ENCODE measurements at regions not wholly inside any gene's neighbourhood (a gene's known extent, or its start where the extent isn't known, plus 50 kb on each side); places are given as distances from the start of the nearest gene placed in this dataset.

DNA sequence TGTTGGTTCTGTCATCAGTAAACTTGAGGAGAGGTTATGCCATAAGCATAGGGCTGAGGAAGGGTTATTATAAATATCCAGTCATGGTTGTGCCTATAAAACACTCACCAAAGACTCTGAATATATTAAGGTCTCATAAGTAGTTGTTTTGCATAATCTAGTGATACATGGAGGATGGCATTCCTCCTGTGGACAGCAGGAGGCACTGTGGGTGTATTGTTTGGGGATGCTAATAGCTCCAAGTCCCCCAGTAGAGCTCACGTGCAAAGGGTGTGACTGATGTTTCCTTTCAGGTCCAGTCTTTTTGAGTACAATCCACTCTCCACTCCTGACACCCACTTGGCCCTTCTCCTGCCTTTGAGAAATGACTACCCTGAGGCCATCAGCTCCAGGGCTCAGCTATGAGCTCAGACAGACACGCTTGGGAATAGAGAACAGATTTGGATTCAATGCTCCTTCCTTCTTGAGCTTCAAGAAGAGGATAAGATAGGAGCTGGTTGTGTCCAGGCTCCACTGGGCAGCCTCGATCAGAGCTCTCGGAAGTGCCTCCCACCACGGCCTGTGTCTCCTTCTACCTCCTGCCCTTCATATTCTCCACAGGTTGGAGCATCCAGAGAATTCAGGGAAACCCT lies 85.2 kb upstream of the IGLL5 start:
- DNase-seq (ENCODE audit: low read depth in 2 of 2): no peak

DNA sequence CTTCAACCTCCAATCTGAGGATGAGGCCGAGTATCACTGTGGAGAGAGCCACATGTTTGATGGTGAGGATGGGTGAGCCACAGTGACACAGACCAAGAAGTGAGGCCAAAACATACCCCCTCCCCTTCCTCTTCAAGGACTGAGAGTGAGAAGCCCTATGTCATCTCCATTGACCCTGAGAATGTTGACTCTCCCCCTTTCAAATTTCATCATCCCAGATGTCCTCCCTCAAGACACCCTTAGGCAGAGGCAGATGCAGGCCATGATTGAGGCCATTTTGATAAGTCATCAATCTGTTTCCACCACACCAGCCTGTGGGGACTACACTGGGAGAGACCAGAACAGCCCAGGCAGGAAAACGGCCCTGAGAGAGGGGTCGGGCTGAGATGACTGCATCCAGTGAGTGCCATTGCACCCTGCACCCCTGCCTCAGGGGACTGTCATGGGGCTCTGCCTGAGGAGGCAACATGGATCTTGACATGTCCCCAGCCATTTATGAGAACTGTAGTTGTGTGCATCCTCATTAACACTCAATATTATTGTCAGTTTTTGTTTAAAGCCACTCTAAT lies 84.2 kb upstream of the IGLL5 start:
- DNase-seq (ENCODE audit: low read depth in 2 of 2): no peak

DNA sequence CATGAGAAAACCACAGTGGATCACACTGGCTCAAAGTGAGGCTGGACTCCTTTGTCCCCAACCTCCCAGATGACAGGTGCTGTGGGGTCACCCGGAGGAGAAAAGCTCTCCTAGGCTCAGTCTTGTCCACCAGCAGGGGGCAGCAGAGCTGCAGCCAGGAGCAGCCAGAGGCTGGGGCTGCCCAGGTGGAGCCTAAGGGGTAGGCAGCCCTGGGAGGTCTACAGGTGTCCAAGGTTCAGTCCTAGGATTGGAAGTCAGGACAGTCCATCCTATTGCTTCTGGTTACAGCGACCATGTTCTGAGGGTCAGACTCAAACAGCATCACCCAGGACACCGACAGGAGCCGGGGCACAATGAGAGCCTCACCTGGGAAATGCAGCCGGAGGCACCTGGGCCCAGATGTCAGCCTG lies 77.6 kb upstream of the IGLL5 start:
- DNase-seq (ENCODE audit: low read depth in 2 of 2): peak in 1 of 2 donors; percentile 21

DNA sequence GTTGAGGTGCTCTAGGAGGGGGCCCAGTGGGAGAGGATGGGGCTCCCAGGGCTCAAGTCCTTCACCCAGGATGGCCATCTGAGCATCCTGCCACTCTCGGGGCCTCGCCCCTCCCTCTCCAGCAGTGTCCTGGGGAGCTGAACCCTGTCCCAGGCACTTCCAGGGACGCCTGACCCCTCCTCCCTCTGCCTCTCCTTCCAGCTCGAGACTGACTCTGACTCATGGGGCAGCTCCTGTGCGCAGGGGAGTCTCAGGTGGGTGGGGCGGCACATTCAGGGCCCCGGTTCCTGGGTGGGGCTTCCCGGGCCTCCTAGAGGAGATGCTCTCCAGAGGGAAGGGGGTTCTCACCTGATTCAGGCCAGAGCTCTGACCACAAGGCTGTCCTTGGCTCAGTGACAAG lies 77.1 kb upstream of the IGLL5 start:
- no peak for DNase-seq (ENCODE audit: low read depth in 2 of 2)

DNA sequence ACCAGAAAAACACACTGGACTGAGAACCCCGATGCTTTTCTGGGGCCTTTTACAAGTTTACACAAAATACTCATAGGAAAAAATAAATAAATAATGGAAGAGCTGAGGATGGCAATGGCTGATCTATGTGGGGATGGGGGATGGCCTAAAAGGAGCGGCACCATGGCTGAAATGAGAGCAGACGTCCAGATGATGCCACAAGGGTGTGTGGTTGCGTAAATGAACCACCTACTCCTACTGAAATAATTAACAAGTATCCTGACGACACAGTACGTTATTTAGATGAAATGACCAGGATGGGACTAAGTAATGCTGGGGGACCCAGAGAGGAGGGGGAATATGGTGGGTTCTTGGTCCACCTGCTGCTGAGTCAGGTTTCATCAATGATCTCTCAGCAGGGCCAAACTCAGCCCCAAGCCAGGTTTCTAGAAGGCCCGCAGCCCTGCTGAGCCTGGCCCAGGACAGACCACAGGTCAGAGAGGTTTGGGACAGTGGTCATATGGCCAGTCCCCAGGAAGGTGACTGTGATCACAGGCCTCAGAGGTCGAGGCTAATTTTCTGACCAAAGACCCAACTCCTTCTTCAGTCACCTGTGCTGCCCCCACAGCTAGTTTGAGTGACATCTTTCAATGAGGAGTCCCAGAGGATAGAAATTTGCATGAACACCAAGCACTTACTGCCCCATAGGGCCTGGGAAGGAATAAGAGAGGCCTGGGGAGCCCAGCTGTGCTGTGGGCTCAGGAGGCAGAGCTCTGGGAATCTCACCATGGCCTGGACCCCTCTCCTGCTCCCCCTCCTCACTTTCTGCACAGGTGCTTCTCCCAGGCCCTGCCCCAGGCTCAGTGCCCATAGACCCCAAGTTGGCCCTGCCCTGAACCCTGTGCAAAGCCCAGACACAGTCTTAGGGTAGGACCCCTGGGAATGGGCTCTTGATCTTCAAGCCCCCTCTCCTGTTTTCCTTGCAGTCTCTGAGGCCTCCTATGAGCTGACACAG lies 76.3 kb upstream of the IGLL5 start:
- DNase-seq (ENCODE audit: low read depth in 2 of 2): no peak

DNA sequence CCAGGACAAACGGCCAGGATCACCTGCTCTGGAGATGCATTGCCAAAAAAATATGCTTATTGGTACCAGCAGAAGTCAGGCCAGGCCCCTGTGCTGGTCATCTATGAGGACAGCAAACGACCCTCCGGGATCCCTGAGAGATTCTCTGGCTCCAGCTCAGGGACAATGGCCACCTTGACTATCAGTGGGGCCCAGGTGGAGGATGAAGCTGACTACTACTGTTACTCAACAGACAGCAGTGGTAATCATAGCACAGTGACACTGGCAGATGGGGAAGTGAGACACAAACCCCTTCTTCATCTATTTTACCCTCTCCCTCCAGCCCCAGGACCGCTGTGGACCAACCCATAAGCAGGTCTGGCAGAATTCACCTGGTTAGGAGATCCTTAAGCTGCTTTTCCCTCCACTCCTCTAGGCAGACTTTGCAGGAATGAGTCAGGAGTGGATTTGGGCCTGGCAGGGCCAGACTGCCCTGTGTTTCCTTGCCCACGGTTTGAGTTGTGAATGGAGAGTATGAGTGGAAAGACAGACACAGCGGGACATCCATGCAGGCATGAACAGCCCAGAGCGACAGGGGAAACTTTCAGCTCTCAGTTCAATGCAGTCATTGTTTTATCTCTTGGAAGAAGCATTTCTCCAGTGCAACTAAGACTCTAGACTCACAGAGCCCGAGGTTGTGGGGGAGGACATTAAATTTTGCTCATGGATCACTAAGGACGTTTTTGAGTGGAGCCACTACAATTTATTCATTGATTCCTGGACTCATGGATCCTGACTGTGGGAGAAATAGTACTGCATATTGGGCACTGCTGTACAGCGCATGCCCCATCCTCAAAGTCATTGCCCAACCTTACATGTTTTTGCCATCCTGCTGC lies 75.3 kb upstream of the IGLL5 start:
- no peak for DNase-seq (ENCODE audit: low read depth in 2 of 2)

DNA sequence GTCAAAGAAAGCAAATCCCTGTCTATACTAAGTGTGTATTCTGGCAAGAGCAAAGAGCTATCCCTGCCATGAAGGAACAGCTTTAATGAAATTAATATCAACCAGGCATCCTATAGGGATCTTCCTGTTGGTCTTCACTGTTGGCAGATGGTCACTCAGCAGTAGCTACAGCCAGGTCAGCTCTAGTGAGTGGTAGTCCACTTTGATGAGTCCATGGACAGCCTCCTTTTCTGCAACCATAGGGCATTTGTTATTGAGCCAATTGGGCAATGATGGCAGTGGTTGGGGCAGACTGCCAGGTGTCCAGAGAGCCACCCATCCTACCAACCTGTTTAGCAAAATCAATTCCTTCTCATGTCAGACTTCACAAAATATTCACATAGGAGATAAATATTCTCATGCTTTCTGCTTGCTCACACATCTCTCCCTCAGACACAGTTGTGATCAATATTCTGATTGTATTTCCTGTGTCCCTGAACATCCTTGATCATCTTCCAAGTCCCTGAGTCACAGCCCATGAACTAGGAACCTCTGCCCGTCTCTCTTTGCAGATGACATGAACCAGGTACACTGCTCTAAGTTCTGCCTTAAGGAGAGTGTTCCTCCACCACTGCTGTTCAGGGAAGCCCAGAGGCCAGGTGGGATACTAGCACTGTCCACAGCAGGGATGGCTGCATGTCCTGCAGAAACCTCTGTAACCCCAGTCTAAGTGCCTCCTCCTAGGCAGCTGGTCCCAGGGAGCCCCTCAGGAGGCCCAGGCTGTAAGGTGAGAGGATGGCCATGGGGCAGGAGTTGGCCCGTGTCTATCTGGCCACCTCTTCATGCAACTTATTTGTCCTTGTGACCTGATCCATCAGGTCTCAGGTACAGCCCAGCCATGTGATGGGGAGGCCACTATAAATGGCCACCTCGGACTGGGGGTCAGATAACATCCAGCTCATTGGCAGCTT lies 74.2 kb upstream of the IGLL5 start:
- no peak for DNase-seq (ENCODE audit: low read depth in 2 of 2)

DNA sequence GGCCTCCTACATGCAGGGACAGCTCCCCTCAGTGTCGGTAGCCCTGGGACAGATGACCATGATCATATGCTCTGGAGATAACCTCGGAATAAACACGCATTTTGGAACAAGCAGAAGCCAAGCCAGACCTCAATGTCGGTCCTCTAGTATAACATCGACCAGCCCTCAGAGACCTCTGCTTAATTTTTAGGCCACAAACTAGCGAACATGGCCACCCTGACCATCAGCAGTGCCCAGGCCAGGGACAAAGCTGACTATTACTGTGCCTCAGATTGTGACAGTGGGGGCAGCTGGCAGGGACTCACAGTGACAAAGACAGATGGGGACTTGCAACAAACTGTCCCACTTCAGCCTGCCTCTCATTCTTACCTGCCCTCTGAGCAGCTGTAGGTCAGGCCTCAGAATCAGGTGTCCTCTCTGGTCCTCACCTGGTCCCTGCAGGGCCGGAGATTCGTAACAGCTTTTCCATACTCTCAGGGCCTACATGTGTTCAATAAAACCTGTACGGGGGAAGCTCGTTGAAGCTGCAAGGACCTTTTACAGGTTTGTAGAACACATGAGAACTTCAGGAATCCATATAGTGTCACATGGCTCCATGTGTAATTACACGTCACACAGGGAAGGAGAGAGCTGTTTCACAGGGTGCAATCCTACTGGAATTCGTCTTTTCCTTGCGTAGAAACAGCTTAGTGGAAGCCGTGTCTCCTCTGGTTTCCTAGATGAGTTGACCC lies 72.8 kb upstream of the IGLL5 start:
- DNase-seq (ENCODE audit: low read depth in 2 of 2): no peak

DNA sequence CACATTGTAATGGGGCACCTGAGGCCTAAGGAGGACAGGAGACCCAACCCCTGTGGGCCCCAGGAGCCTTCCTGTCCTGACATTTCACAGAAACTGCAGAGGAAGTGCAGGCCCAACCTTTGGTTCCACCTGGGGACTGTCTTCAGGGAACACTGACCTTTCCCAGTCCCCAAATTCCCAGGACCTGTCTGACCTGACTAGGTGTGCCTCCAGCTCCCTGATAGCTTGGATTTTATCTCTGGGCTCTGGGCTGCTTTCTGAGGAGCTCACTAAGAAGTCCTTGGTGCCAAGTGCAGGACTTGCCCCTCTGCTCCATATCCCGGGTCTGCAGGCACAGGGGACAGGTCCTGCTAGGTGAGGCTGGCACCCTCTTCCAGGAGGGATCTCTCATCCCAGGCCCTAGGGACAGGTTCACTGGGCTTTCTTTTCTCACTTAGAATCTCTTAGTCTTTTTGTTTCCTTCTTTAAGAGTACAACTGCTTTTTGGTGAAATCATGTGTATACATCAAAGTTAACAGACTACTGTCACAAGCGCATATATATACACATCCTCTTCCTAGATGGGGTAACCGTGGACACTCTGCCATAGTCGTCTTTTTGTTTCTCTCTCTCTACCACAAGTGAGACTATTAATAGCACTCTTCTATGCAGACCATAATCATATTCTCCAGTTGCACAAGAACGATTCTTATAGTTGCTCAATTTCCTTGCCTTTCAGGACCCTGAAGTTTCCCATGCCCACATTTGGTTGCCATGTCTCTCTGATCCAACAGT lies 72.0 kb upstream of the IGLL5 start:
- no peak for DNase-seq (ENCODE audit: low read depth in 2 of 2)

DNA sequence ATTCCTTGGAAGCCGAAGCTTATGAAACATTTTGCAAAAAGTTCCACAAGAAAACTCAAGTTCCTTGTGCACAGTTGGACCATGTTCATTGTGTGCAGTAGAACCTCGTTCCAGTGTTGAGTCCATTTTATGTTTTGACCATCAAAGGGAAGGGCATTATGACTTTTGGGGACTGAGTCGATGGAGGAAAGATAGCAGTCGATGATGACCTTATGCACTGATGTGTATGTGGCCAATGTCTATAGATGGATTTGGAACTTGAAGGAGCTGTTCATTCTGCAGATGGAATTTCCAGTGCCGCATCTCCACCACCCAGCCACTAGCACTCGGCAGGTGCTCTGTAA lies 71.5 kb upstream of the IGLL5 start:
- no peak for DNase-seq (ENCODE audit: low read depth in 2 of 2)

DNA sequence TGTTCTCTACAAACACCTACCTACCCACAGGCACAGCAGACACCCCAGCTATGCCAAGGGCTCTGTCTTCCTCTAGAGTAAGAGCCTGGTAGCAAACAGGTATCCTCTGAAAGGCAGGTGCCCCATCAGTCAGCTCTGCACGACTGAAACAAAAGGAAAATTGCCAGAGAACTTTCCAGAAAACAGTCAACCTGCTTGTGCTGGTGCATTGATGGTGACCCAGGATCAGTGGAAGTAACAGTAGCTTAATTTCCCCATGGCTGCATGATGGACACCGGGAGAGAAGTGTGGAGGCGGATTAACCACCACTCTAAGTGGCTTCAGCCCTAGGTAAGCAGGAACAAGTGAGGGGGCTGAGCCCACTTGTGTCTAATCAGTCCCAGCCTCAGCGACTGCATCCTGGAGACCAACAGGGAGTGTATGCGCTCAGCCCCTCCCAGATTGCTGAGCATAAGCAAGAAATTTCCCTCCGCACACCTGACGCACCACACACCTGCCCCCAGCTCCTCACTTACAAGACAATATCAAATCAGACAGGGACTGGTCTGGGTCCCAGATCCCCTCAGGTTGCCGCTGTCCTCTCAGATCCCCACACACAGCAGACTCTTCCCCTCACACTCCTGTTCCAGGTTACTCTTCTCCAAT lies 70.7 kb upstream of the IGLL5 start:
- DNase-seq (ENCODE audit: low read depth in 2 of 2): no peak

DNA sequence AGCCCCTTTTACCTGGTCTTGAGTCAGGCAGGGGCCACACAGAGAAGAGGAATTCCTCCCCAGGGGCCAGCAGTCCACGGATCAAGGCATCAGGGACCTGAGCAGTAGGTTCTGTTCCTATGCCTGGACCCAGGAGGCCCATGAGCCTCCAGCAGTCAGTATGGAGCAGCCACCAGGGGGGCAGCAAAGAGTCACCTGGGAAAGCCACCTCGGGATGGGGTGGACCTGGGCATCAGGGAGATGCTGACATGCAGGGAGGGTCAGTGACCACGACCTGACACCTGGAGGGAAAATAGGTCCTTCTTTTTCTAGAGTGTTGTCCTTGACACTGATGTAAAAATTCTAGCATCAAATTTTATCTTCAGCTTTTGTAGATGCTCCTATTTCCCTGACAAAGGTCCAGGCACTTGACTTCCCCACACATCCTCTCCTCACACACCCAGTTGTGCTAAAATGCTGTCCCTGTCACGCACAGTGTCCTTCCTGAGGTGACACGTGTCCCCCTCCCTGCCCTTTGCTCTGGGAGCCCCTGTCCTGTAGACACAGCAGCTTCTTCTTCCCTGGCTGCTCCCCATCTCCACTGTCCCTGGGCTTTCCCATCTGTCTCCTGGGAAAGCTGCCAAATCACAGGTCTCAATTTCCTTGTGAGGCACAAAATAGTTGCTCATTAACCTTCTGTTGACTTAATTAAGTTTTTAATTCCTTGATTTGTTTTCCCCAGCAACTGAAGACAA lies 70.0 kb upstream of the IGLL5 start:
- DNase-seq (ENCODE audit: low read depth in 2 of 2): no peak

DNA sequence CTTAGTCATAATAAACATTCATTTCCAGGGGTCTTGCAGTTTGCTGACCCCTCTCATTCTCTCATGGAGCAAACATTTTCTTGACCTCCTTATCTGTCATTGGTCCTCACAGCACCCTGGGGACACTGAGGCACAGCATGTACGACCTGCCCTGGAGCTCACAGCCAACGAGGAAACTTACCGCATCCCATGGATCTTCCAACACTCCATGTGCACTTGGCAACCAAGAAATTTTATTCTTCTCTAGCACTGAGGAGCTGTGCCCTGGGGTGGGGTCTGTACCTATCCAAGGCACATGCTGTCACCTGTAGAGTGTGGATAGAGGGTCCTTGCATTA lies 69.4 kb upstream of the IGLL5 start:
- no peak for DNase-seq (ENCODE audit: low read depth in 2 of 2)

DNA sequence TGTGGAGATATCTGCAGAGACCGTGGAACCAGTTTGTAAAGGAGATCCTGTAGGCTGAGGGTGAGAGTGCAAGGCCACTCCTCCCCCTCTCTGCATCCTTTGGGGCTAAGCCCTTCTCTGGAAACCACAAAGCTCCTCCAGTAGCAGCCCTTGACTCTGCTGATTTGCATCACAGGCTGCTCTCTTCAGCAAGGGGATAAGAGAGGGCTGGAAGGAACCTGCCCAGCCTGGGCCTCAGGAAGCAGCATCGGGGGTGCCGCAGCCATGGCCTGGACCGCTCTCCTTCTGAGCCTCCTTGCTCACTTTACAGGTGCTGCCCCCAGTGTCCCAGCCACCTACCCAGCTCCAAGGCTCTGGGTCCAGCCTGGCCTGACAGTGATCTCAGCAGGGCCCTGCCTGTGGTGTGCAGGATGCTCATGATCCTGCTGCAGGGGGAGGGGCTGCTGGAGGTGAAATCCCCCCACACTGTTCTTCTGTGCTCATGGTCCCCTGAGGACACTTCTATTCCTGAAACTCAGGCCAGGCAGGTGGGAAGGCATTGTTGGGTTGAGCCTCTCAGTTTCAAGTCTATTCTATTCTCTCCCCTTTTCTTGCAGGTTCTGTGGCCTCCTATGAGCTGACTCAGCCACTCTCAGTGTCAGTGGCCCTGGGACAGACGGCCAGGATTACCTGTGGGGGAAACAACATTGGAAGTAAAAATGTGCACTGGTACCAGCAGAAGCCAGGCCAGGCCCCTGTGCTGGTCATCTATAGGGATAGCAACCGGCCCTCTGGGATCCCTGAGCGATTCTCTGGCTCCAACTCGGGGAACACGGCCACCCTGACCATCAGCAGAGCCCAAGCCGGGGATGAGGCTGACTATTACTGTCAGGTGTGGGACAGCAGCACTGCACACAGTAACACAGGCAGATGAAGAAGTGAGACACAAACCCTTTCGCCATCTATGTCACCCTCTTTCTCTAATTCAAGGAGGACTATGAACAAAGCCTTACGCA lies 68.5 kb upstream of the IGLL5 start:
- no peak for DNase-seq (ENCODE audit: low read depth in 2 of 2)

DNA sequence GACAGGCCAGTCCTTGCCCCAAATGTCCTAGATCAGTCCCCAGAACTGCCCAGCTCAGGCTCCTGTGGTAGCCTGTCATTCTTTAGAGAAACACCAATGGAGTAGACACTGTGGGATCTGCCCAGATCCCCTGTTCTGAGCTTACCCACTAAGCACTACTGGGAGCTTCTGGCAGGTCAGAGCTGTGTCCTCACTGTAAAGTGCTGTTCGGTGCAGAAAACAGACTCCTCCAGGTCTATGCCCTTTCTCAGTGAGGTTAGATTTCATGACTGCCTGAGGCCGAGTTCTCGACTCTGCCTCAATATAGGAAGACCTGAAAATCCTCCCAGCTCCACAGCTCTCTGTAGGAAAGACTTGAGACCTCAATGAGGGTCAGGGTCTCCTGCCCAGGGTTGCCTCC lies 67.5 kb upstream of the IGLL5 start:
- no peak for DNase-seq (ENCODE audit: low read depth in 2 of 2)

DNA sequence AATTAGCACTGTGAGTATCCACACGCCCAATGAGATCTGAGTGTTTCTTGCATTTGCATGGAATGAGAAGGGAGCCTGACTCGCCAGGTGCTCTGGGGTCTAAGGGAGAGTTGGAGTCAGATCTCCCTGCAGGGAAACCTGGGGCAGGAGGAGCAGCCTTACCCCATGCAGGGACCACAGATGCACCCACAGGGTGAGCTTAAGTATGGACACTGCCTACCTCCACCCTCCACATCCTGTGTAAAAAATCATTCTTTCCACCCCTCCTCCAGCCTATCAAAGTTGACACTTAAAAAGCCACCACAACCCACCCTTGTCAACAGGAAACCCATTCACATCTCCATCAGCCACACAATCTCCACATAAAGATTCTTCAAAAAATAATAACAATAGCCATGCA lies 67.0 kb upstream of the IGLL5 start:
- DNase-seq (ENCODE audit: low read depth in 2 of 2): no peak

DNA sequence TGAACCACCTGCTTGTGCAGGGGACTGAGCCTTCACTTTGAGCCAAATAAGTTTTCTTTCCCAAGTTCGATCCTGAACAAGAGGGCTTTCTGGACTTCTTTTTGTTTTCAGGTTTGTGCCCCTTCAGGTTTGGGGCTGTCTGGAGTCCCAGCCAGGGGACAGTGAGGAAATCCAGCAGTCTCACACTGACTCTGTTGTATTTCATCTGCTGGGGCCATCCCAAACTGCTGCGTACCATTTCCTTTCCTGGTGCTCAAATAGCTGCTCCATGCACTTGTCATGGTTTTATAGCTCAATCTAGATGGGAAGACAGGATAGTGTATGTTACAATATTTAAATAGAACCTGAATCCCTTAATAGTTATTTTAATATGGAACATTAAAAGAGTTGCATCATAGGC lies 66.3 kb upstream of the IGLL5 start:
- no peak for DNase-seq (ENCODE audit: low read depth in 2 of 2)
